IPS DF 6.9 (cell line): ENCODE measurements at regions not wholly inside any gene's neighbourhood (a gene's known extent, or its start where the extent isn't known, plus 50 kb on each side); places are given as distances from the start of the nearest gene placed in this dataset.

Experiments
- DNase-seq: peaks from one replicate; pipeline ENCODE4 v3.0.0-alpha.2; 2013; ENCODE audit warnings: low read depth, low spot score
- H3K27ac ChIP-seq: one replicate; pipeline ENCODE4 v1.5.1; 2013; ENCODE audit warnings: low read length, control low read depth
- H3K27me3 ChIP-seq: 2 replicates; pipeline ENCODE4 v1.6.1; 2013; ENCODE audit warnings: mild to moderate bottlenecking, low read length; ENCODE audit not compliant: control insufficient read depth, insufficient read depth
- H3K36me3 ChIP-seq: 2 replicates; pipeline ENCODE4 v1.6.1; 2013; ENCODE audit warnings: low read length; ENCODE audit not compliant: control insufficient read depth, insufficient read depth
- H3K4me1 ChIP-seq: 2 replicates; pipeline ENCODE4 v1.6.1; 2013; ENCODE audit warnings: low read length; ENCODE audit not compliant: control insufficient read depth, insufficient read depth
- H3K4me3 ChIP-seq: 2 replicates; pipeline ENCODE4 v1.5.1; 2013; ENCODE audit warnings: mild to moderate bottlenecking, low read length
- H3K9me3 ChIP-seq: 2 replicates; pipeline ENCODE4 v1.6.1; 2013; ENCODE audit warnings: low read length, inconsistent platforms; ENCODE audit not compliant: control insufficient read depth, insufficient read depth
- WGBS: extraction: QIAGEN DNeasy Blood & Tissue Kit; methylation state at CpG from one replicate; pipeline ENCODE4 v1.1.7; 2013; ENCODE audit warnings: mixed read lengths, missing lambda C conversion rate; ENCODE audit not compliant: insufficient read length, insufficient coverage; 5-methylcytosine and 5-hydroxymethylcytosine counted together

GRCh38 chr13:22561581-22561980, 619.2 kb upstream of the SGCG start:
- no peak for DNase-seq
- Histone ChIP-seq H3K9me3 (no peaks in the 10 kb centered on the region), H3K36me3 (no peaks in the 10 kb centered on the region), H3K27ac (no peak overlapping the region), H3K4me3 (no peak overlapping the region), H3K4me1 (no peaks in the 10 kb centered on the region), H3K27me3 (no peaks in the 10 kb centered on the region)

DNA sequence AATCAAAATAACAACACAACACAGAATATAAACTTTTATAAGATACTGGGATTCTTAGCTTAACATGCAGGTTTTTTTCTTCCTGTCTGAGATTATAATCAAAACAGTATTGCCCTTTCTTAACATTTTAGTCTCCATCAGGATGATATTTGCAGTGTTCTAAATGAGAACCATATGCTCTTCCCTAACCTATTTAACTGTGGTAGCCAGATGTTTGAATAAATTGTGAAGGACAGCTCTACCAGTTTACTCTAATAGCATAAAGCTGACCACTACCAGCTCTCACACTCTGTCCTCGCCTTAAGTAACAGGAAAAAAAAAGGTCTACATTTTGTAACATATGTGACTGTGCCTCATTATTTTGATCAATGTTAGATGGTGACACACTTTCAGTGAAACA, 618.7 kb upstream of the SGCG start:
- H3K36me3 ChIP-seq = no peaks in the 10 kb centered on the region
- H3K4me1 ChIP-seq = no peaks in the 10 kb centered on the region
- H3K4me3 ChIP-seq = no peak overlapping the region
- no CpG with 5 or more reads among the region's 1 CpG for WGBS
- no peaks in the 10 kb centered on the region for H3K9me3 ChIP-seq
- H3K27ac ChIP-seq = no peak overlapping the region
- no peaks in the 10 kb centered on the region for H3K27me3 ChIP-seq
- no peak for DNase-seq

GRCh38 chr13:22563272-22563671, 617.5 kb upstream of the SGCG start:
- H3K4me1 ChIP-seq = no peaks in the 10 kb centered on the region
- no peak overlapping the region for H3K4me3 ChIP-seq
- H3K9me3 ChIP-seq = no peaks in the 10 kb centered on the region
- no peaks in the 10 kb centered on the region for H3K36me3 ChIP-seq
- no peak overlapping the region for H3K27ac ChIP-seq
- no peak for DNase-seq
- no peaks in the 10 kb centered on the region for H3K27me3 ChIP-seq

DNA sequence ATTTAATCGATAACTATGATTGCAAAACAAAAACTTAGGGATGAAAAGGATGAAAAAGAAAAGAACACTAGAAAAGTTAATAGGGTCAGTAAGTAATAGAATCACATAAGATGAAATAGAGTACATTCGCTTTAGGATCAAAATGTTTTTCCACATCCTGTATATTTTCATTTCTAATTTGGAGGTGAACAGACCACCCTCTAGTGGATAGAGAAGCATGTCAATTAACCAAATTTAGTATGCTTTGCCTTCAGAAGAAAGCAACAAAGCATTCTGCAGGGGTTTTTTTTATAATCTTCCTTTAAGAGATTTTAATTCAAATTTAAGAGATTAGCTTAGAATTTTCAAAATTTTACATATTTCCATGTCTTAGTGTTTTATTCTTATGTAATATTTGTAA, 611.0 kb upstream of the SGCG start:
- Histone ChIP-seq H3K27ac (no peak overlapping the region), H3K9me3 (no peaks in the 10 kb centered on the region), H3K27me3 (no peaks in the 10 kb centered on the region), H3K4me1 (no peaks in the 10 kb centered on the region), H3K4me3 (no peak overlapping the region), H3K36me3 (no peaks in the 10 kb centered on the region)
- WGBS = no CpG with 5 or more reads among the region's 2 CpGs
- DNase-seq = no peak

DNA sequence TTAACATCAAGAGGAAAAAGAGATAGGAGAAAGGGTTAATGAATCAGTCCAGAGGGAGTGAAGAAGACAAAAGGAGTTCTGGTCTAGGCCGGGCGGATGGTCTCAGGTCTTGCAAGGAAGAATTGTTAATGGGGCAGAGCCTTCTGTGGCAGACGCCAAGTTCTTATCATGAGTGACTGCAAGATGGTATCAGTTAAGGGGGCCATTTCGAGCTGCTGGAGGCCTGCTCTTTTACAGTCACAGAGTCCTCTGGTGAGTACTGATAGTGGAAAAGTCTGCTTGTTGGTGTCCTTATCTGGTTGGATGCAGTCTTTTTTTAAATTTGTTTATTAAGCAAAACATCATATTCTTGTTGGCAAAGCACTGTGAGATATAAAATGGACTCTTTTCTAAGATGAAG, 590.9 kb upstream of the SGCG start:
- no peak overlapping the region for H3K27ac ChIP-seq
- H3K27me3 ChIP-seq = no peaks in the 10 kb centered on the region
- H3K9me3 ChIP-seq = no peaks in the 10 kb centered on the region
- WGBS = no CpG with 5 or more reads among the region's 4 CpGs
- no peaks in the 10 kb centered on the region for H3K36me3 ChIP-seq
- H3K4me3 ChIP-seq = no peak overlapping the region
- no peaks in the 10 kb centered on the region for H3K4me1 ChIP-seq
- no peak for DNase-seq

DNA sequence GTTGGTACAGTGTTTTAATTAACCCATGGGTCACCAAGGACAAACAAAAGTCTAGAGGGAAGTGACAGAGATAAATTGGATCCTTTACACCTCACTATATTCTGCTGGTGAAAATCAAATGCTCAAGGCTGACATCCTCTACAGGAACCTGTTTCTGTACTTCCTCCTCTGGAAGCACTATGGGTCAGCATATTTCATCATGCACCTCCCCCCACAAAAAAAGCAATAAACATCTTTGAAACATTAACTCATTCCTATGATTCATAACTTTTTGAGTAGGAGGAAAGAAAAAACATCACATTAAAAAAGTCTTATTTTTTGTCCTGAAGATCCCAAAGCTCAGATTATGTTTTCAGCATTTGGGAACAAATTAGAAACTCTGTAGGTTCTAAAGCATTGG, 588.3 kb upstream of the SGCG start:
- Histone ChIP-seq H3K36me3 (no peaks in the 10 kb centered on the region), H3K27me3 (no peaks in the 10 kb centered on the region), H3K4me1 (no peaks in the 10 kb centered on the region), H3K27ac (no peak overlapping the region), H3K9me3 (no peaks in the 10 kb centered on the region), H3K4me3 (no peak overlapping the region)
- no peak for DNase-seq

GRCh38 chr13:22594041-22594440, 586.7 kb upstream of the SGCG start:
- H3K27me3 ChIP-seq = no peaks in the 10 kb centered on the region
- no peak overlapping the region for H3K27ac ChIP-seq
- no peaks in the 10 kb centered on the region for H3K36me3 ChIP-seq
- no peaks in the 10 kb centered on the region for H3K9me3 ChIP-seq
- no peak overlapping the region for H3K4me3 ChIP-seq
- no peaks in the 10 kb centered on the region for H3K4me1 ChIP-seq
- no peak for DNase-seq
- WGBS = no CpG with 5 or more reads among the region's 10 CpGs

DNA sequence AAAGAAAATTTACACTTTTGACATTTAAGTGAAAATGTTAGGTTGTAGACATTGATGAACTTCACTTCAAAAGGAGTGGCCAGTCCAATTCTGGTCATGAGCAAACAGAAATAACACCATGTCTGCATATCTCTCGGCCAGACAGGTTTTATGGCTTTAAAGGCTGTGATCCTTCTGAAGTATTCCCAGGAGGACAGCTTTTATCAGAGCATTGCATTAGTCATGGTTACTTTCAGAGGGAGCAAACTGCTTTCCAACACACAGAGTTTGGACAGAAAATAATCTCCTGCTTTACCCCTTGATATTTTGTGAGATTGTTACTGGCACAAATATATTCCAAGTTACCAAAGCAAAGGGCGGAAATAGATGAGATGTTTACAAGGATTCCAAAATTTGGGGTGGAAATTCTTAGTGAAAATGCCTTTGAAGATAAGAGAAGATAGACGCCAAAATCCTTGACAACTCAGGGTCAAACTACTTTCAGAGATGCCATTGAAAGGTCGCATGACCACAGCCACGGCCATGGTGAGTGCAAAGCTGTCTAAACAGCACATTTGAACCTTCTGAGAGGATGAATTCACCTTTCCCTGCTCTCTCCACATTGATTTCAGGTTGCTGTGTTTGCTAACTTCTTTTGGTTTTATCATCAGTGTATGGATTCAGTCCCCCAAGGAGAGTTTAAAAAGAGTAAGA, 584.5 kb upstream of the SGCG start:
- H3K27me3 ChIP-seq = no peaks in the 10 kb centered on the region
- no peak overlapping the region for H3K4me3 ChIP-seq
- no peaks in the 10 kb centered on the region for H3K9me3 ChIP-seq
- no peak for DNase-seq
- H3K4me1 ChIP-seq = no peaks in the 10 kb centered on the region
- no peak overlapping the region for H3K27ac ChIP-seq
- no CpG with 5 or more reads among the region's 5 CpGs for WGBS
- no peaks in the 10 kb centered on the region for H3K36me3 ChIP-seq

GRCh38 chr13:22599156-22599555, 581.6 kb upstream of the SGCG start:
- Histone ChIP-seq H3K4me1 (no peaks in the 10 kb centered on the region), H3K4me3 (no peak overlapping the region), H3K9me3 (no peaks in the 10 kb centered on the region), H3K27me3 (no peaks in the 10 kb centered on the region), H3K27ac (no peak overlapping the region), H3K36me3 (no peaks in the 10 kb centered on the region)
- DNase-seq = no peak

GRCh38 chr13:22618002-22618401, 562.8 kb upstream of the SGCG start:
- no CpG with 5 or more reads among the region's 3 CpGs for WGBS
- Histone ChIP-seq H3K4me3 (no peak overlapping the region), H3K27me3 (no peaks in the 10 kb centered on the region), H3K36me3 (no peaks in the 10 kb centered on the region), H3K4me1 (no peaks in the 10 kb centered on the region), H3K27ac (no peak overlapping the region), H3K9me3 (no peaks in the 10 kb centered on the region)
- no peak for DNase-seq

DNA sequence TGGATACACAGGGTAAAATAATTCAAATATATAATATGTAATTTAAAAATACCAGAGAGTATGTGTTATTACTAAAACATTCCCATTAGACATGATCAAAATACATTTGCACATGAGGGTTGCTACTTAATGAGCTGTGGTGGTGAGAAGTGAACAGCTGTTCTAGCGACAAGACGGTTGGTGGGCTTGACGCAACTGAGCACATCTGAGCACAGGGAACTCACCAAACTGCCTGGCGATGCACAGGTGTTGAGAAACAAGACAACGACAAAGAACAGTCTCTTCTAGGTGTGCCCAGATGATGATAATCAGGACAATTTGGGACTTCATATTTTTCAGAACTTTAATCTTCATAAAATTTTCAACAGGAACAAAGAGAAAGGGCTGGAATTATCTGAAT, 555.1 kb upstream of the SGCG start:
- DNase-seq = no peak
- no peaks in the 10 kb centered on the region for H3K36me3 ChIP-seq
- no peaks in the 10 kb centered on the region for H3K9me3 ChIP-seq
- H3K4me1 ChIP-seq = no peaks in the 10 kb centered on the region
- no CpG with 5 or more reads among the region's 5 CpGs for WGBS
- H3K27ac ChIP-seq = no peak overlapping the region
- H3K27me3 ChIP-seq = no peaks in the 10 kb centered on the region
- no peak overlapping the region for H3K4me3 ChIP-seq
